HG03460 (cell line): ENCODE measurements at regions not wholly inside any gene's neighbourhood (a gene's known extent, or its start where the extent isn't known, plus 50 kb on each side); places are given as distances from the start of the nearest gene placed in this dataset.

Experiments used
- ATAC-seq: cut with Tn5 transposase; IDR thresholded peaks from one replicate; pipeline ENCODE4 v1.9.1; 2021; ENCODE audit not compliant: unreplicated experiment

GRCh38 chr10:52440612-52441285, 126.7 kb downstream of the DKK1 start:
- ATAC-seq, result no peak

GRCh38 chr10:52442576-52442975, 128.5 kb downstream of the DKK1 start:
- ATAC-seq, result no peak

GRCh38 chr10:52443419-52444388, 129.6 kb downstream of the DKK1 start:
- ATAC-seq, result no peak

- ATAC-seq, result no peak
Observed at GRCh38 chr10:52446391-52446790, 132.3 kb downstream of the DKK1 start.

GRCh38 chr10:52447931-52448353, 133.9 kb downstream of the DKK1 start:
- no peak for ATAC-seq

- ATAC-seq, result no peak
Observed at GRCh38 chr10:52450762-52451291, 136.7 kb downstream of the DKK1 start.

GRCh38 chr10:52451817-52452216, 137.7 kb downstream of the DKK1 start:
- no peak for ATAC-seq

- ATAC-seq, result no peak
Observed at GRCh38 chr10:52452600-52453493, 138.8 kb downstream of the DKK1 start.

- ATAC-seq, result no peak
Observed at GRCh38 chr10:52453501-52453900, 139.4 kb downstream of the DKK1 start.

GRCh38 chr10:52454491-52454890, 140.4 kb downstream of the DKK1 start:
- ATAC-seq, result no peak

GRCh38 chr10:52455098-52455497, 141.0 kb downstream of the DKK1 start:
- no peak for ATAC-seq

- ATAC-seq, result no peak
Observed at GRCh38 chr10:52459097-52459496, 145.0 kb downstream of the DKK1 start.

GRCh38 chr10:52463826-52464225, 149.7 kb downstream of the DKK1 start:
- ATAC-seq, result no peak

GRCh38 chr10:52464368-52465124, 150.5 kb downstream of the DKK1 start:
- no peak for ATAC-seq

- no peak for ATAC-seq
Observed at GRCh38 chr10:52465202-52465601, 151.1 kb downstream of the DKK1 start.

- no peak for ATAC-seq
Observed at GRCh38 chr10:52466464-52466863, 152.4 kb downstream of the DKK1 start.

- ATAC-seq, result no peak
Observed at GRCh38 chr10:52469970-52470705, 156.1 kb downstream of the DKK1 start.

GRCh38 chr10:52472406-52473146, 158.5 kb downstream of the DKK1 start:
- no peak for ATAC-seq

- ATAC-seq, result no peak
Observed at GRCh38 chr10:52474265-52474664, 160.2 kb downstream of the DKK1 start.
